Erythroblast (primary cell): ENCODE measurements at regions not wholly inside any gene's neighbourhood (a gene's known extent, or its start where the extent isn't known, plus 50 kb on each side); places are given as distances from the start of the nearest gene placed in this dataset.

Source experiments
- GATA1 ChIP-seq: IDR thresholded peaks from 2 replicates; pipeline ENCODE4 v1.6.1; 2011; ENCODE audit warnings: low read depth, mild to moderate bottlenecking, control low read depth, low read length, moderate library complexity
- POLR2A ChIP-seq: IDR thresholded peaks from 2 replicates; pipeline ENCODE4 v1.6.1; 2011; ENCODE audit warnings: mild to moderate bottlenecking, low read length

GRCh38 chr10:16242859-16243613 is 193.8 kb upstream of the PTER start:
- TF ChIP-seq POLR2A (no peak), GATA1 (no peak)
